Calu3 (cell line): ENCODE measurements at regions not wholly inside any gene's neighbourhood (a gene's known extent, or its start where the extent isn't known, plus 50 kb on each side); places are given as distances from the start of the nearest gene placed in this dataset.

Experiments
- BruUV-seq: library from RNA; stranded (reverse); fragments of 400-500 nt; replicated peaks from 2 replicates; lab custom pipeline; 2021; lab: Mats Ljungman, UMichigan
- CTCF ChIA-PET: fragments of 300-600 bp; sonication (Branson Sonifier 250); formaldehyde crosslinking; loops from one replicate; lab custom pipeline; 2022; ENCODE audit warnings: antibody characterized with exemption; lab: Charles Lee
- DNase-seq: peaks from one replicate; pipeline ENCODE4 v3.0.0; 2022
- H3K27ac Mint-ChIP-seq: one replicate; pipeline ENCODE4 v1.8.0; 2022; ENCODE audit warnings: mixed read lengths; ENCODE audit not compliant: unreplicated experiment
- H3K27me3 Mint-ChIP-seq: one replicate; pipeline ENCODE4 v1.8.0; 2022; ENCODE audit warnings: mixed read lengths; ENCODE audit not compliant: unreplicated experiment
- H3K36me3 Mint-ChIP-seq: one replicate; pipeline ENCODE4 v1.8.0; 2022; ENCODE audit warnings: mild to moderate bottlenecking, moderate library complexity, mixed read lengths; ENCODE audit not compliant: insufficient read depth, unreplicated experiment
- H3K4me1 Mint-ChIP-seq: one replicate; pipeline ENCODE4 v1.8.0; 2022; ENCODE audit warnings: mild to moderate bottlenecking, low read depth, mixed read lengths; ENCODE audit not compliant: unreplicated experiment
- H3K4me3 Mint-ChIP-seq: one replicate; pipeline ENCODE4 v1.8.0; 2022; ENCODE audit warnings: mild to moderate bottlenecking, low read depth, moderate library complexity, mixed read lengths; ENCODE audit not compliant: unreplicated experiment
- H3K9me3 Mint-ChIP-seq: one replicate; pipeline ENCODE4 v1.8.0; 2022; ENCODE audit warnings: low read depth, mixed read lengths; ENCODE audit not compliant: unreplicated experiment
- intact Hi-C: fragments of 100-400 bp; cut with micrococcal nuclease; formaldehyde crosslinking; loops from one replicate; pipeline ENCODE4 v1.10.0; 2022; ENCODE audit not compliant: unreplicated experiment
- TF ChIP-seq, protein P1 (sequence below): fragments of 200-600 bp; IDR thresholded peaks from one replicate; pipeline ENCODE4 v1.8.0; 2022; ENCODE audit warnings: antibody characterized with exemption; ENCODE audit not compliant: unreplicated experiment

DNA sequence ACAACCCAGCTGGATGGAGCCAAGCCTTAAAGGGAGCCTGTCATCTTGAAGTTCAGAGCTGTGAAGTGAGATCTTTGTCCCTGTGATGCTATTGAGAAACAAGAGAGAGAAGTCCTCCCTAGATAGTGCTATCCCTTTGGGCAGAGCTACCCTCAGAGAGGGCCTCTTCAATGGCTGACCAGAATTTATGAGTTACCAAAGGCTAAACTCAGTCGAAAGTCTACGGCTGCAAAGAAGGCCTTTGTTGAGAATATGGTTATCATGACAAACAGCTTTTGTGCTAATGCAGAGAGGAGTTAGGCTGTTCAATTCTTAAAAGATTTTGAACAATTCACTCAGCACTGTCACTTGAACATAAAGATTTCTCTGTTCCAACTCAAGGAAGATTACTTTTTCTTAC, 65.9 kb upstream of the C3orf80 start:
- Mint-ChIP-seq H3K4me3 (no peak overlapping the region), H3K27me3 (no peaks in the 10 kb centered on the region), H3K27ac (no peak overlapping the region), H3K36me3 (no peaks in the 10 kb centered on the region), H3K9me3 (no peaks in the 10 kb centered on the region), H3K4me1 (peaks cover 8% of the 10 kb centered on the region)
- CTCF ChIA-PET: interaction anchor here (1.2 to 1.6 kb wide), 2 partner anchors 25 to 127 kb away, joined by 4 to 5 read pairs; no protein-coding TSS in a partner anchor
- BruUV-seq: no TSS peak
- TF ChIP-seq, protein P1, sequence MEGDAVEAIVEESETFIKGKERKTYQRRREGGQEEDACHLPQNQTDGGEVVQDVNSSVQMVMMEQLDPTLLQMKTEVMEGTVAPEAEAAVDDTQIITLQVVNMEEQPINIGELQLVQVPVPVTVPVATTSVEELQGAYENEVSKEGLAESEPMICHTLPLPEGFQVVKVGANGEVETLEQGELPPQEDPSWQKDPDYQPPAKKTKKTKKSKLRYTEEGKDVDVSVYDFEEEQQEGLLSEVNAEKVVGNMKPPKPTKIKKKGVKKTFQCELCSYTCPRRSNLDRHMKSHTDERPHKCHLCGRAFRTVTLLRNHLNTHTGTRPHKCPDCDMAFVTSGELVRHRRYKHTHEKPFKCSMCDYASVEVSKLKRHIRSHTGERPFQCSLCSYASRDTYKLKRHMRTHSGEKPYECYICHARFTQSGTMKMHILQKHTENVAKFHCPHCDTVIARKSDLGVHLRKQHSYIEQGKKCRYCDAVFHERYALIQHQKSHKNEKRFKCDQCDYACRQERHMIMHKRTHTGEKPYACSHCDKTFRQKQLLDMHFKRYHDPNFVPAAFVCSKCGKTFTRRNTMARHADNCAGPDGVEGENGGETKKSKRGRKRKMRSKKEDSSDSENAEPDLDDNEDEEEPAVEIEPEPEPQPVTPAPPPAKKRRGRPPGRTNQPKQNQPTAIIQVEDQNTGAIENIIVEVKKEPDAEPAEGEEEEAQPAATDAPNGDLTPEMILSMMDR: no peak
- intact Hi-C loops: no loop called here
- DNase-seq: no peak

- no peak overlapping the region for H3K27ac Mint-ChIP-seq
- BruUV-seq: no TSS peak
- intact Hi-C loops: loop anchor here (5.0 kb wide), 1 partner anchor 67 kb away; the partner anchor contains the start of gene C3orf80
- H3K27me3 Mint-ChIP-seq: no peaks in the 10 kb centered on the region
- peaks cover 8% of the 10 kb centered on the region for H3K4me1 Mint-ChIP-seq
- H3K9me3 Mint-ChIP-seq: no peaks in the 10 kb centered on the region
- DNase-seq: no peak
- TF ChIP-seq, protein P1: no peak
- H3K4me3 Mint-ChIP-seq: no peak overlapping the region
- H3K36me3 Mint-ChIP-seq: no peaks in the 10 kb centered on the region
- CTCF ChIA-PET: interaction anchor here (1.2 to 1.6 kb wide), 2 partner anchors 25 to 127 kb away, joined by 4 to 5 read pairs; no protein-coding TSS in a partner anchor
Measured at GRCh38 chr3:160159806-160160205, 65.4 kb upstream of the C3orf80 start.

GRCh38 chr3:160161921-160162320, 63.3 kb upstream of the C3orf80 start:
- no TSS peak for BruUV-seq
- H3K4me1 Mint-ChIP-seq: peaks cover 8% of the 10 kb centered on the region
- no peak overlapping the region for H3K4me3 Mint-ChIP-seq
- CTCF ChIA-PET: interaction anchor here (1.3 to 1.7 kb wide), 3 partner anchors 27 to 164 kb away, joined by 3 to 7 read pairs (median 4); partner anchors contain the start of gene C3orf80
- H3K27ac Mint-ChIP-seq: no peak overlapping the region
- H3K9me3 Mint-ChIP-seq: no peaks in the 10 kb centered on the region
- no peaks in the 10 kb centered on the region for H3K36me3 Mint-ChIP-seq
- no peak for DNase-seq
- TF ChIP-seq, protein P1: no peak
- intact Hi-C loops: loop anchor here (5.0 kb wide), 1 partner anchor 65 kb away; the partner anchor contains the start of gene C3orf80
- H3K27me3 Mint-ChIP-seq: no peaks in the 10 kb centered on the region

- CTCF ChIA-PET: interaction anchor here (0.6 to 1.9 kb wide), 16 partner anchors 9 to 323 kb away, joined by 3 to 21 read pairs (median 5); partner anchors contain the start of genes C3orf80 and IFT80
- no TSS peak for BruUV-seq
- no peak overlapping the region for H3K27ac Mint-ChIP-seq
- H3K4me3 Mint-ChIP-seq: no peak overlapping the region
- no peak for DNase-seq
- H3K27me3 Mint-ChIP-seq: no peaks in the 10 kb centered on the region
- H3K36me3 Mint-ChIP-seq: no peaks in the 10 kb centered on the region
- intact Hi-C loops: loop anchor here (5.0 kb wide), 1 partner anchor 65 kb away; the partner anchor contains the start of gene C3orf80
- no peaks in the 10 kb centered on the region for H3K9me3 Mint-ChIP-seq
- TF ChIP-seq, protein P1: no peak
- H3K4me1 Mint-ChIP-seq: peaks cover 8% of the 10 kb centered on the region
Measured at GRCh38 chr3:160162440-160162839, 62.8 kb upstream of the C3orf80 start.
